Activated T-helper 2 cell treated with anti-CD3 and anti-CD28 coated beads, Interferon-gamma antibody, Interleukin-2, Interleukin-4, amounts not matched to agents 10 μg/mL and 5 μg/mL and 100 μg/mL, durations not matched to agents 14 hours and 24 hours and 36 hours (primary cell): ENCODE measurements at regions not wholly inside any gene's neighbourhood (a gene's known extent, or its start where the extent isn't known, plus 50 kb on each side); places are given as distances from the start of the nearest gene placed in this dataset.

Experiments used
- DNase-seq: peaks from one replicate; pipeline ENCODE4 v3.0.0; 2021; ENCODE audit warnings: low spot score
- H3K27ac Mint-ChIP-seq: one replicate; pipeline ENCODE4 v1.8.0; 2021; ENCODE audit warnings: mixed read lengths
- H3K27me3 Mint-ChIP-seq: one replicate; pipeline ENCODE4 v1.8.0; 2021; ENCODE audit warnings: low read depth, mixed read lengths
- H3K36me3 Mint-ChIP-seq: one replicate; pipeline ENCODE4 v1.8.0; 2021; ENCODE audit warnings: low read depth, mixed read lengths
- H3K4me1 Mint-ChIP-seq: one replicate; pipeline ENCODE4 v1.8.0; 2021; ENCODE audit warnings: low read depth, mixed read lengths
- H3K4me3 Mint-ChIP-seq: one replicate; pipeline ENCODE4 v1.8.0; 2021; ENCODE audit warnings: low read depth, mild to moderate bottlenecking, moderate library complexity, mixed read lengths
- H3K9me3 Mint-ChIP-seq: one replicate; pipeline ENCODE4 v1.8.0; 2021; ENCODE audit warnings: mixed read lengths
- intact Hi-C: fragments of 100-400 bp; cut with micrococcal nuclease; formaldehyde crosslinking; loops from one replicate; pipeline ENCODE4 v1.15.1; 2023

DNA sequence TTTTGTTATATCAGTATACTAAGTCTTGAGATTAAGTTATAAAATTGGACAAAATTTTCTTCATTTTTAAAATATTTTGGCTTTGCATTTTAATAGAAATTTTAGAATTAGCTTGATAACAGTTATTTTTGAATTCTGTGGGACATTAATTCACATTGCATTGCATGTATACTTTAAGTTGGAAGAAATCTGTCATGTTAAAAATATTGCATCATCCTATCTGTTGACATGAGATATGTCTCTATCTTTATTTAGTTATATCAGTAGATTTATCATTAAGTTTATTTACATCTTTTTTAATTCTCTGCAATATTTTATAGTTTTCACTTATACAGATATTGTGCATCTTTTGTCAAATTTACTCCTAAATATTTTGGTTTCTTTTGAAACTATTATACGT lies 904.6 kb upstream of the NR2F2 start:
- Mint-ChIP-seq H3K36me3 (no peaks in the 10 kb centered on the region), H3K27ac (no peak overlapping the region), H3K4me1 (no peaks in the 10 kb centered on the region), H3K9me3 (peaks cover 16% of the 10 kb centered on the region), H3K27me3 (peaks cover 2% of the 10 kb centered on the region), H3K4me3 (no peak overlapping the region)
- intact Hi-C loops, result no loop called here
- no peak for DNase-seq

DNA sequence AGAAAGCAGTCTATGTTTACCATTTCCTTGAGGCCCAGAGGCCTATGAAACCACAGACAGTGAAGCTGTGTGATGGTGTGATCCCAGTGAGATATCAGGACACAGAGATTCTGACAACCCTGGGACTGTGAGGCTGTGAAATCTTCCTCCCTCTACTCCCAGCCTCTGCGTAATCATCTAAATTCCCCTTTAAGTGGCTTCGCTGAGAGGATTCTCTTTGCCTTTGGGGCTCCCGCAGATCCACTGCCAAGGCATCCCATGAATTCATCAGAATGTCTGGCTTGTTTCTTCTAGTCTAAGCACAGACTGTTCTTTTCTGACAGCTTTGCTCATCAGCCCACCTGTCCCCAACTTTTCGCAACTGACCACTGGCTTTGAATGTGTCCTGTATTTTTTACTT lies 901.2 kb upstream of the NR2F2 start:
- Mint-ChIP-seq H3K4me1 (no peaks in the 10 kb centered on the region), H3K27ac (no peak overlapping the region), H3K27me3 (peaks cover 3% of the 10 kb centered on the region), H3K9me3 (peaks cover 4% of the 10 kb centered on the region), H3K36me3 (no peaks in the 10 kb centered on the region), H3K4me3 (no peak overlapping the region)
- intact Hi-C loops, result no loop called here
- no peak for DNase-seq

DNA sequence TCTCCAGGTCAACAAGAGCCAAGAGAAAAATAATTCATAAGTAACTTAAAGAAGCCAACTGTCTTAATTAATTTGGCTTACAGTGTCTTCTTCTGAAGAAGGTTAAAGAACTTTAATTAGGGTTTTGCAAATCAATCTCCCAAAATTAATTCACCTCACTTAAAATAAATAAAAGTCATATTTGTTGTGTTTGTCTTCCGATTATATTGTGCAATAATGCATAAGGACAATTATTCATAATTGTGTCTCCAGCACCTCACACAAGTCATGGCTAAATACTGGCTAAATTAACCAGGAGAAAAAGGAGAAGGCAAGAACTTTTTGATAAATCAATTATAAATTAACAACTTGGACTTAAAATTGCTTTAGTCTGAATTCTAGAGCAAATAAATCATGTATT lies 899.0 kb upstream of the NR2F2 start:
- Mint-ChIP-seq H3K36me3 (no peaks in the 10 kb centered on the region), H3K4me1 (no peaks in the 10 kb centered on the region), H3K27ac (no peak overlapping the region), H3K9me3 (peaks cover 4% of the 10 kb centered on the region), H3K27me3 (peaks cover 13% of the 10 kb centered on the region), H3K4me3 (no peak overlapping the region)
- no peak for DNase-seq
- intact Hi-C loops, result no loop called here

DNA sequence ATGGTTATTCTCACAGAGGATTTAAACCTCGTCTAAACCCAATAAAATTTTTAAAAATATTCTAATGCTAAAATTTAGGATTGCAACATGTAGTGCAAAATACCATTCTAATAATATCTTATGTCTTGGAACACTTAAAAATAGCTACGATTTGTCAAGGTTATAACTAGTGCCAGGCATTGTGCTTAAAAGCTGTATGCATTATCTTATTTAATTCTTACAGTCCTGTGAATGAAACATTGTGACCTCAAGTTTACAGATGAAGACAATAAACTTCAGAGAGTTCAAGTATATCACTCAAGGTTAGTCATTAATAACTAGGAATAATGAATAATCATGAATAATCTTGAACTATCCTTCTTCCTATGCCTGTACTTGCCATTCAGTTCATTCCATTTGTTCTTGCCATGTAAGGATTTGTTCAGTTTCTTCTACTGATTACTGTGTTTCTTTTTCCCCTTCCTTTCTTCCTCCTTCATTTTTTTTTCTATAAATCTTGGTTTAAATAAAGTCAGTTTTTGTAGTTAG lies 897.6 kb upstream of the NR2F2 start:
- H3K36me3 Mint-ChIP-seq, result no peaks in the 10 kb centered on the region
- H3K27ac Mint-ChIP-seq, result no peak overlapping the region
- H3K9me3 Mint-ChIP-seq, result no peaks in the 10 kb centered on the region
- H3K4me3 Mint-ChIP-seq, result no peak overlapping the region
- no peak for DNase-seq
- peaks cover 19% of the 10 kb centered on the region for H3K27me3 Mint-ChIP-seq
- intact Hi-C loops, result no loop called here
- no peaks in the 10 kb centered on the region for H3K4me1 Mint-ChIP-seq

DNA sequence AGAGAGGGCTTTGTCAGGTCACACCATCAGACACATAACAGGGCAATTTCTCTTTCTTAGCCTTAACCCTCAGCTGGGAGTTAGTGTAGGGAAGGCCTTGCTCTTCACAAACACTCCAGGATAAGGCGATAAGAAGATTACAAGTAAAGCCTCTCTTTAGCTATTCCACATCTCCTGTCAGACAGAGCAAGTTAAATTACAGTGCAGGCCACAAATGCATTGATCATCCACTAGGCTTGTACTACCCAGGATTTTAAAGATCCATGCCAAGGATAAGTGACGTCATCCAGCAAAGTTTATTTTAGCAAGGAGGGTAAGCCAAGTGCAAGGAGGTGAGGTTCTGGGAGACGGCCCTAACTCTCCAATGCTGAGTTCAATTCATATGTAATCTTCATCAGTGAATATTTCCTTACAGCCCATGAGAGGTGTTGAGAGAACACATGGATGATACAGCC lies 890.6 kb upstream of the NR2F2 start:
- intact Hi-C loops, result no loop called here
- no peaks in the 10 kb centered on the region for H3K9me3 Mint-ChIP-seq
- peaks cover 17% of the 10 kb centered on the region for H3K27me3 Mint-ChIP-seq
- H3K4me3 Mint-ChIP-seq, result no peak overlapping the region
- no peak for DNase-seq
- H3K4me1 Mint-ChIP-seq, result no peaks in the 10 kb centered on the region
- peaks cover 2% of the 10 kb centered on the region for H3K36me3 Mint-ChIP-seq
- H3K27ac Mint-ChIP-seq, result no peak overlapping the region

DNA sequence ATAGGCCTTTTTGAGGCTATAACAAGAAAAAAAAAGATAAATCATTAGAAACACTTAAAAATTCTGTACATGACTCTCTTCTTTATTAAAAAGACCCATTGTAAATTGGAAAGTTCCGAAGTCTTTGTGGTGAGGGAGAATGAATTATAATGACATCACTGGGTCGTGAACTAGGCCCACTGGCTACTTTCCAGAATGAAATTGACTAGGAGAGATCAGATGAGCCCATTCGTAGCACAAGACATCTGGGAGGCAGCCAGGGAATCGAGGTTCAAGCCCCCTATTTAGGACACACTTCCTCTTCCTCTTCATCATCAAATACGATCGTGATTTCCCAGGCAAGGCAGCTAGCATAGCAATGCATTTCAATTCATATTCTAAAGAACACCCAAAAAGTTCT lies 889.8 kb upstream of the NR2F2 start:
- no peak overlapping the region for H3K4me3 Mint-ChIP-seq
- H3K27me3 Mint-ChIP-seq, result peaks cover 15% of the 10 kb centered on the region
- H3K4me1 Mint-ChIP-seq, result peaks cover 1% of the 10 kb centered on the region
- peaks cover 9% of the 10 kb centered on the region for H3K36me3 Mint-ChIP-seq
- intact Hi-C loops, result no loop called here
- no peak overlapping the region for H3K27ac Mint-ChIP-seq
- H3K9me3 Mint-ChIP-seq, result peaks cover 5% of the 10 kb centered on the region
- DNase-seq, result no peak

DNA sequence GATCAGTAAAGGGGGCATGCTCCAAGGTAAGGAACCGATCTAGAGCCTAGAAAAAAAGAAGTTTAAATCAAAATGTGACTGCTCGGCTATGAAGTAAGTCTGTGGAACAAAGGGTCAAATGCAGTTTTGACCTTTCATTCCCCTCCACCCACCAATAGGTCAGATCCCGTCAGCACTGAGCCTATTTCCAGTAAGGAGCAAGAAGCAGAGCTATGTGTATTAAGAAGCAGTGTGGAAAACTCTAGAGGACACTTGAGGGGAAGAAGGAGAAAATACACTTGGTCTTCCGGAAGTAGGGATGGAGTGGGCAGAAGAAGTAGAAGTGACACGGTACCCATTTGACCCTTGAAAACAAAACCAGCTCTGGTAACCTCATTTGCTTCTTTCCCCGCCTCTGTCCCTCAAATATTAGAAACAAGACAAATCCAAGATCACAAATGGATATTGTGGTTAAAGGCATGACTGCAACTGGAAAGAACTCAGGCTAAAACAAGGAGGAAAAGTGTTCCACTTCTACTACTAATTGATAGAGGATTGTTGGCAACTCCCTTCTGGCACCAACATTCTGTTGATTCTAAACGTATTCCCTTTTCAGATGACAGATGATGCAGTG lies 888.3 kb upstream of the NR2F2 start:
- no peak overlapping the region for H3K27ac Mint-ChIP-seq
- H3K4me1 Mint-ChIP-seq, result peaks cover 12% of the 10 kb centered on the region
- intact Hi-C loops, result no loop called here
- peaks cover 2% of the 10 kb centered on the region for H3K27me3 Mint-ChIP-seq
- H3K9me3 Mint-ChIP-seq, result peaks cover 11% of the 10 kb centered on the region
- peaks cover 13% of the 10 kb centered on the region for H3K36me3 Mint-ChIP-seq
- no peak overlapping the region for H3K4me3 Mint-ChIP-seq
- no peak for DNase-seq

DNA sequence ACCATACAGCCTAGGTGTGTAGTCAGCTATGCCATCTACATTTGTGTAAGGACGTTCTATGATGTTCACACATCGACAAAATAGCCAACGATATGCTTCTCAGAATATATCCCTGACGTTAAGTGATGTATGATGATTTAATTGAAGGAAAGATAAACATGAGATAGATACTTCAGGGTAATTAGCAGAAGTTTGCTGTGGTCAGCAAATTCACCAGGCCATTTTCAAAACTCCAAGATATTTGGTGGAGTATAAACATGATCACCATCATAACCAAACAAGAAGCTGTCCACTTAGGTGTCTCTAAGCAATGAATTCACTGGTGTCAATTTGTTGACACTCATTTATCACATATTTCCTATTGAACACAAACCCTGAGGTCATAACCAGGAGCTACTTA lies 885.6 kb upstream of the NR2F2 start:
- H3K27ac Mint-ChIP-seq, result no peak overlapping the region
- no peak for DNase-seq
- H3K9me3 Mint-ChIP-seq, result peaks cover 11% of the 10 kb centered on the region
- H3K36me3 Mint-ChIP-seq, result peaks cover 13% of the 10 kb centered on the region
- H3K4me1 Mint-ChIP-seq, result peaks cover 24% of the 10 kb centered on the region
- H3K27me3 Mint-ChIP-seq, result no peaks in the 10 kb centered on the region
- H3K4me3 Mint-ChIP-seq, result no peak overlapping the region
- intact Hi-C loops, result loop anchor here (5.0 kb wide), 2 partner anchors 57 to 158 kb away; no protein-coding TSS in a partner anchor

DNA sequence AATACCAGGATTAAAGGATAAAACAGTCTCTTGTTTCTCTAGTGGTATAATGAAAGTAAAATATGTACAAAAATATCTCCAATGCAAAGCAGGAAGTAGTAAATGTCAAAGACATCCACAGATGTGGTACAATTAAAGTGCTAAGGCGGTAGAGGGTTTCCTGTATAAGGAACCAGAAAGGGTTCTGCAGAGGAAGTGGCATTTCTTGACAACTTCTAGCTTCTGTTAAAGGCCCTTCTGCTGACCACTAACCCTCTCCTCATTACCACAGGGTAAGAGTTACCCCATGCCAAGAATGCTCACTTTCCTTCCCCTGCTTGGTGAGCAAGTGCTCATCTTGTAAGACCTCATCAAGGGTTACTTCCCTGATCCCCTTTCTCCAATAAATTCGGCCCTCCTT lies 883.6 kb upstream of the NR2F2 start:
- Mint-ChIP-seq H3K36me3 (peaks cover 16% of the 10 kb centered on the region), H3K4me3 (peak overlapping the region; percentile 4)

DNA sequence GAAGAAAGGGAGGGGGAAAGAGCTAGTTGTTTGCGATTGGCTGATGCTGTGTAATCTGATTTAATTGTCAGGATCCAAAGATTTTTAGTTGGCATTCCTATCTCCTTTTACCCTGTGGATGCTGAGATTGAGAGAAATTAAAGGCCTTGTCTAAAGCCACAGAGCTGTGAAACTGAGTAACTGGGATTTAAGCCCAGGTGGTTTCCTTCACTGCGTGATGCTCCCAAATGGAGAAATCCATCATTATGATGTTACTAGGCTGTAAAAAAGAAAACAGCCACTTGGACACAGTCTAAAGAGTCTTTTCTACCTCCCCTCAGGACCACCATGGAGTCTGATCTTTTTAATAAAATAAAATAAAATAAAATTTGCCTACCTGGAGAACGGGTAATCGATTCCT lies 883.0 kb upstream of the NR2F2 start:
- peaks cover 17% of the 10 kb centered on the region for H3K9me3 Mint-ChIP-seq
- H3K36me3 Mint-ChIP-seq, result peaks cover 20% of the 10 kb centered on the region
- no peak for DNase-seq
- H3K4me3 Mint-ChIP-seq, result no peak overlapping the region
- intact Hi-C loops, result loop anchor here (2.0 to 5.0 kb wide), 3 partner anchors 55 to 549 kb away; no protein-coding TSS in a partner anchor
- no peak overlapping the region for H3K27ac Mint-ChIP-seq
- H3K4me1 Mint-ChIP-seq, result peaks cover 30% of the 10 kb centered on the region
- no peaks in the 10 kb centered on the region for H3K27me3 Mint-ChIP-seq

More for the DNA sequence above, 883.6 kb upstream of the NR2F2 start:
- DNase-seq, result peak; percentile 33
- intact Hi-C loops, result loop anchor here (2.0 to 5.0 kb wide), 3 partner anchors 55 to 550 kb away; no protein-coding TSS in a partner anchor
- Mint-ChIP-seq H3K9me3 (peaks cover 14% of the 10 kb centered on the region), H3K4me1 (peaks cover 30% of the 10 kb centered on the region), H3K27me3 (no peaks in the 10 kb centered on the region), H3K27ac (peak overlapping the region; percentile 64)

DNA sequence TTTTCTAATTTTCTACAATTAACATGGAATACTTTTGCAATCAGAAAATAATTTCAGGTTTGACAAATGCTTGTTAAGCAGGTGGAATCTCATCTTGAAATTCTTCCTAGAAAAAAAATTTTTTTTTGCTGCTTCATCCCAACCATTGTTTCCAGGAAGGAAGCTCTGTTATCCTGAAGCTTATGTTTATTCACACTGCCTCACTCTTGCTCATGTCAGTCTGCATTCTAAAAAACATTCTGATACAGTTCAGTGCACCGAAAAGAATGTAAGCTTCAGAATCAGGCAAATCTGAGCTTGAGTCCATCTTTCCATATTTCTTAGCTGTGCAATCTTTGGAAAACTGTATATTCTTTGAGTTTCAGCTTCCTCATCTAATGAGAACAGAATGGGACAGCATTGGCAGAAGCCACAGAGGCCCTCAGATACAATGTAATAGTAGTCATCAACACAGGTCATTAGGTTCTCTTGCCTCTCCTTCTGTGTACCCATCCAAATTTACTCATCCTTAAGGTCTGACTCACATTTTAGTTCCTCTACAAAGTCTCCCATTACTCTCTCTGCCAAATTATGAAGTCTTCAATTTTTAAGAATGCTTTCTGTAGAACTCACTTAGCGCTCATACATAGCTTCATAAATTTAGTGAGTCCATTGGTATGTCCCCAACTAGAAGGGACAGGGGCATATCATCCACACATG lies 881.8 kb upstream of the NR2F2 start:
- peaks cover 19% of the 10 kb centered on the region for H3K9me3 Mint-ChIP-seq
- peaks cover 20% of the 10 kb centered on the region for H3K36me3 Mint-ChIP-seq
- no peak overlapping the region for H3K27ac Mint-ChIP-seq
- H3K27me3 Mint-ChIP-seq, result no peaks in the 10 kb centered on the region
- intact Hi-C loops, result loop anchor here (5.0 kb wide), 2 partner anchors 54 to 161 kb away; no protein-coding TSS in a partner anchor
- H3K4me1 Mint-ChIP-seq, result peaks cover 30% of the 10 kb centered on the region
- no peak overlapping the region for H3K4me3 Mint-ChIP-seq
- no peak for DNase-seq

DNA sequence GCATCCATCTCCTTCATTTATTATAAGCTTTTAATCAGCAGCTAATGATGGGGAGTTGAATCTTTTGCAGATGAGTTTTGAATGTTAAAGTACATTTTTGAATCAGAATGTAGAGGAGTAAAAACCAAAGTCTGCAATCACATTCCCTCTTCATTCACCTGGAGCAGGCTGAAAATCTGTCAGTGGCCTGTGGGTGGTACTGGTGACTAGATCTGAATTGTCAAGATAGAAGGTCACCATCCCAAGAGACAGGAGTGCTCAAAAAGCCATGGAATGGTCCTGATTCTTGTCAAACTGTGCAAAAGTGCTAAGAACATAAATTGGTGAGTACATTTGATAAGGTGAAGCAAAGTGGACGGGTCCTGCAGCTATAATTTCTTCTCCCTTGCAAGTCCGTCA lies 881.3 kb upstream of the NR2F2 start:
- H3K27ac Mint-ChIP-seq, result no peak overlapping the region
- no peaks in the 10 kb centered on the region for H3K27me3 Mint-ChIP-seq
- DNase-seq, result no peak
- H3K9me3 Mint-ChIP-seq, result peaks cover 23% of the 10 kb centered on the region
- peaks cover 20% of the 10 kb centered on the region for H3K36me3 Mint-ChIP-seq
- no peak overlapping the region for H3K4me3 Mint-ChIP-seq
- peaks cover 32% of the 10 kb centered on the region for H3K4me1 Mint-ChIP-seq
- intact Hi-C loops, result loop anchor here (5.0 kb wide), 2 partner anchors 53 to 162 kb away; no protein-coding TSS in a partner anchor

DNA sequence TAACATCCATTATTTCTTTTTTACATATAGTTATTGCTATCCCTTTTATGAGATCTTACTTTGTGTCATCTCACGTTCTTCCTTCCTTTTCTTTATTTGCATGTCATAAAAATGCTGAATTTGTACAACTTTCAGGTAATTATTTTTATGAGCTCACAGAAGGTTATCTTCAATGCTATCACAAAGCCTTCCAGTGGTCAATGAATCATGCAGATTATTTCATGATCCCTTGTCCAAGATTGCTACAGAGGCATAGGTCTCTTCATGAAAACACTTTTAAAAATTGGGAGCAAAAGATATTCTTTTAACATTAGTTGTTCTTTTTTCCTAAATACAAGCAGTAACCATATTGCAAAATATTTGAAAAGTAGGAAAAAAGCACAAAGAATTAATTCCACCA lies 880.1 kb upstream of the NR2F2 start:
- Mint-ChIP-seq H3K36me3 (peaks cover 21% of the 10 kb centered on the region), H3K4me1 (peaks cover 42% of the 10 kb centered on the region), H3K27me3 (no peaks in the 10 kb centered on the region), H3K27ac (no peak overlapping the region), H3K9me3 (peaks cover 27% of the 10 kb centered on the region), H3K4me3 (no peak overlapping the region)
- DNase-seq, result no peak
- intact Hi-C loops, result no loop called here
